ENCODE measurements at regions not wholly inside any gene's neighbourhood (a gene's known extent, or its start where the extent isn't known, plus 50 kb on each side); places are given as distances from the start of the nearest gene placed in this dataset.

DNA sequence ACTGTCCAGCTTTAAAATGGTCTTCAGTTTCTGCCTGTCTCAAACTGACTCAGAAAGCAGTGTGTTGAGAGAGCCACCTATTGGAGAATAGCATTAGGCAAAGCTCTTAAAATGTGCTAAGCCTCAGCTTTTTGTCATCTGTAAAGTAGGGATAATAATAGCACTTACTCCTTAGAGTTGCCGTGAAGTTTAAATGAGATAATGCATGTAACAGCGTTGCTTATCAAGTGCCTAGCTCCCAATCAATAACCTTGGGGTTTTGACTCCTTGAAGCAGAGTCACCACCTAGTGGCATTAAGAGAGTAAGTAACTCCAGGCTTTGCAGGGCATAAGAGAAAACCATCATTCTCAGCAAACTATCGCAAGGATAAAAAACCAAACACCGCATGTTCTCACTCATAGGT lies 163.3 kb downstream of the HS3ST2 start:
- TF ChIP-seq, protein P1, sequence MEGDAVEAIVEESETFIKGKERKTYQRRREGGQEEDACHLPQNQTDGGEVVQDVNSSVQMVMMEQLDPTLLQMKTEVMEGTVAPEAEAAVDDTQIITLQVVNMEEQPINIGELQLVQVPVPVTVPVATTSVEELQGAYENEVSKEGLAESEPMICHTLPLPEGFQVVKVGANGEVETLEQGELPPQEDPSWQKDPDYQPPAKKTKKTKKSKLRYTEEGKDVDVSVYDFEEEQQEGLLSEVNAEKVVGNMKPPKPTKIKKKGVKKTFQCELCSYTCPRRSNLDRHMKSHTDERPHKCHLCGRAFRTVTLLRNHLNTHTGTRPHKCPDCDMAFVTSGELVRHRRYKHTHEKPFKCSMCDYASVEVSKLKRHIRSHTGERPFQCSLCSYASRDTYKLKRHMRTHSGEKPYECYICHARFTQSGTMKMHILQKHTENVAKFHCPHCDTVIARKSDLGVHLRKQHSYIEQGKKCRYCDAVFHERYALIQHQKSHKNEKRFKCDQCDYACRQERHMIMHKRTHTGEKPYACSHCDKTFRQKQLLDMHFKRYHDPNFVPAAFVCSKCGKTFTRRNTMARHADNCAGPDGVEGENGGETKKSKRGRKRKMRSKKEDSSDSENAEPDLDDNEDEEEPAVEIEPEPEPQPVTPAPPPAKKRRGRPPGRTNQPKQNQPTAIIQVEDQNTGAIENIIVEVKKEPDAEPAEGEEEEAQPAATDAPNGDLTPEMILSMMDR (IDR thresholded peaks at IDR 0.05; ENCODE audit: low read length): peak; percentile 50
- no peak for TF ChIP-seq EZH2 (IDR thresholded peaks at IDR 0.05; ENCODE audit: borderline replicate concordance, low read length)
